H1 (cell line): ENCODE measurements at regions not wholly inside any gene's neighbourhood (a gene's known extent, or its start where the extent isn't known, plus 50 kb on each side); places are given as distances from the start of the nearest gene placed in this dataset.

ENCODE experiments used
- JUN ChIP-seq: IDR thresholded peaks from 2 replicates; pipeline ENCODE4 v1.6.1; 2011; ENCODE audit warnings: low read depth, mild to moderate bottlenecking, improper control_type of control experiment, low read length
- SIX5 ChIP-seq: IDR thresholded peaks from 2 replicates; pipeline ENCODE4 v1.6.1; 2011; ENCODE audit warnings: mild to moderate bottlenecking, low read depth, low read length
- TAF1 ChIP-seq: IDR thresholded peaks from 2 replicates; pipeline ENCODE4 v1.6.1; 2011; ENCODE audit warnings: mild to moderate bottlenecking, low read depth, low read length

DNA sequence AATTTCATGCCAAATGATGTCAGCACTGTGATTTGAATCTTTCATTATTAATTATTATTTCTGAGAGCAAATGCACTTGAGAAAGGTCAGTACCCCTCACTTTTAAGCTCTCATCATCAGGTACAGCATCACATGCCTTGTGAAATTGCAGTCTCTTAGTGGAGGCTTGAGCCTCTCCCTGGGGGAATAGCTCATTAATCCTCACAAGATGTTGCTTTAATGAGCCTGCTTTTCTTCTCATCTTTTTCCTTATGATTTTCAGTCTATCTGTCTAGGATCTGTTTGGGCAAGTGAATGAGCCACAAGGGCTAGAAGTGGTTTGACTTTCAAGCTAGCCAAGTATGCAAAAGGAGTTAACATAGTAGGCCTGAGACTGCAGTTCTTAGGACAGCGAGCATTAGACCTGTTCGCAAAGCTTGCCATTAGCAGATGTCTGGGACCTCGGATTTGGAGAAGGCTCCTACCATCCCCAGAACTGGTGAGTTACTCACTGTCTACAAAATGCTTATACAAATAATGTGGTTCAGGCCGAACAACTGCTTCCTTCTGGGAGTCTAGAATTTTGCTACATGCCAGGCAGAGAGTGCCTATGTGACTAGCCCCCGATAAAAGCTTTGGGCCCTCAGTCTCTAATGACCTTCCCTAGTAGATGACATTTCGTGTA is 174.5 kb downstream of the IL15 start (continued):
- TF ChIP-seq TAF1 (no peak), JUN (no peak), SIX5 (no peak)
- TF ChIP-seq, all 59 proteins: peak for 0
